H1 (cell line): ENCODE measurements at regions not wholly inside any gene's neighbourhood (a gene's known extent, or its start where the extent isn't known, plus 50 kb on each side); places are given as distances from the start of the nearest gene placed in this dataset.

Source experiments
- BRCA1 ChIP-seq: IDR thresholded peaks from 2 replicates; pipeline ENCODE4 v1.6.1; 2012; ENCODE audit warnings: low read depth, low read length, improper control_type of control experiment
- CHD2 ChIP-seq: IDR thresholded peaks from 2 replicates; pipeline ENCODE4 v1.6.1; 2012; ENCODE audit warnings: low read length, improper control_type of control experiment
- FOSL1 ChIP-seq: IDR thresholded peaks from 2 replicates; pipeline ENCODE4 v1.6.1; 2011; ENCODE audit warnings: mild to moderate bottlenecking, low read depth, low read length, moderate library complexity; ENCODE audit not compliant: insufficient read depth
- JUN ChIP-seq: IDR thresholded peaks from 2 replicates; pipeline ENCODE4 v1.6.1; 2011; ENCODE audit warnings: low read depth, mild to moderate bottlenecking, improper control_type of control experiment, low read length
- MAFK ChIP-seq: IDR thresholded peaks from 2 replicates; pipeline ENCODE4 v1.6.1; 2012; ENCODE audit warnings: low read depth, mild to moderate bottlenecking, improper control_type of control experiment, low read length
- RNF2 ChIP-seq: fragments of 200-900, 300-1000 bp; sonication (generic); IDR thresholded peaks from 2 replicates; pipeline ENCODE4 v1.7.1; 2016; ENCODE audit warnings: borderline replicate concordance, low read depth, mild to moderate bottlenecking, antibody characterized with exemption, low read length; ENCODE audit not compliant: poor library complexity, severe bottlenecking; ENCODE audit errors: missing control alignments
- SP4 ChIP-seq: IDR thresholded peaks from 2 replicates; pipeline ENCODE4 v1.6.1; 2012; ENCODE audit warnings: low read length, inconsistent platforms
- TF ChIP-seq, protein P1 (sequence below): IDR thresholded peaks from 2 replicates; pipeline ENCODE4 v1.6.1; 2011; ENCODE audit warnings: low read length, improper control_type of control experiment

DNA sequence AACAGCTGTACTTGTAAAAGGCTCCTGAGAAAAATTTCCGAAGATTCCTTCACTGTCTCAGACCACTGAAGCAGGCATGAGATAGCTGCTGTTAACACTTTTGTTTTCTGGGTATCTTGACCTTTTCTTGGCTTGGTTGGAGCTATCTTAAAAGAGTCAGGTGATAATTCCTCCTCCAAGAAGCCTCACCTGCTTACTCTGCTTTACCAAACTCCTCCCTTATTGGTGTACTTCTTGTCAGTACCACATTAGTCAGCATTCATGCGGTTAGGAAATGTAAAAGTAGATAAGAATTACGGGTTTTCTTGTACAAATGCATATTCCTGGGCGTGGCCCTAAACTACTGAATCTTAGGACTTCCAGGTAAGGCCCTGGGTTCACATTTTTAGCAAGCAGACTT is 489.8 kb upstream of the LARGE1 start (continued):
- no peak for TF ChIP-seq MAFK
- no peak for TF ChIP-seq RNF2
- no peak for TF ChIP-seq CHD2
- no peak for TF ChIP-seq BRCA1
- no peak for TF ChIP-seq SP4
- no peak for TF ChIP-seq JUN
- TF ChIP-seq, protein P1, sequence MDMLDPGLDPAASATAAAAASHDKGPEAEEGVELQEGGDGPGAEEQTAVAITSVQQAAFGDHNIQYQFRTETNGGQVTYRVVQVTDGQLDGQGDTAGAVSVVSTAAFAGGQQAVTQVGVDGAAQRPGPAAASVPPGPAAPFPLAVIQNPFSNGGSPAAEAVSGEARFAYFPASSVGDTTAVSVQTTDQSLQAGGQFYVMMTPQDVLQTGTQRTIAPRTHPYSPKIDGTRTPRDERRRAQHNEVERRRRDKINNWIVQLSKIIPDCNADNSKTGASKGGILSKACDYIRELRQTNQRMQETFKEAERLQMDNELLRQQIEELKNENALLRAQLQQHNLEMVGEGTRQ: no peak
- no peak for TF ChIP-seq FOSL1
